HG03469 (cell line): ENCODE measurements at regions not wholly inside any gene's neighbourhood (a gene's known extent, or its start where the extent isn't known, plus 50 kb on each side); places are given as distances from the start of the nearest gene placed in this dataset.
"Not testable (repeated sequence)": the region's sequence is repeated elsewhere in the genome, so short reads cannot be mapped to it uniquely, and the experiment has no call there.

ENCODE experiments used
- ATAC-seq: cut with Tn5 transposase; IDR thresholded peaks from one replicate; pipeline ENCODE4 v1.9.1; 2021; ENCODE audit warnings: mild to moderate bottlenecking, moderate library complexity, moderate number of reproducible peaks; ENCODE audit not compliant: unreplicated experiment

GRCh38 chr5:92748072-92748676 lies 832.8 kb downstream of the NR2F1-AS1 start:
- no peak for ATAC-seq

DNA sequence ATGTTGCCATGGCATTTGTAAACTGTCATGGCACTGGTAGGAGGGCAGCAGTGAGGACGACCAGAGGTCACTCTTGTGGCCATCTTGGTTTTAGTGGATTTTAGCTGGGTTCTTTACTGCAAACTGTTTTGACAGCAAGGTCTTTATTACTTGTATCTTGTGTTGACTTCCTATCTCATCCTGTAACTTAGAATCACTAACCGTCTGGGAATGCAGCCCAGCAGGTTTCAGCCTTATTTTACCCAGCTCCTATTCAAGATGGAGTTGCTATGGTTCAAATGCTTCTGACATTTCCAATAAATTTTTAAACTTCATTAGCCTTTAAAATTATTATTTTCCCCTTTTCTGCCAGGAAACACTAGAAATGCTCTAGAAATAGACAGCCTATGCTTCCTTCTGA lies 839.1 kb downstream of the NR2F1-AS1 start:
- ATAC-seq, result no peak

DNA sequence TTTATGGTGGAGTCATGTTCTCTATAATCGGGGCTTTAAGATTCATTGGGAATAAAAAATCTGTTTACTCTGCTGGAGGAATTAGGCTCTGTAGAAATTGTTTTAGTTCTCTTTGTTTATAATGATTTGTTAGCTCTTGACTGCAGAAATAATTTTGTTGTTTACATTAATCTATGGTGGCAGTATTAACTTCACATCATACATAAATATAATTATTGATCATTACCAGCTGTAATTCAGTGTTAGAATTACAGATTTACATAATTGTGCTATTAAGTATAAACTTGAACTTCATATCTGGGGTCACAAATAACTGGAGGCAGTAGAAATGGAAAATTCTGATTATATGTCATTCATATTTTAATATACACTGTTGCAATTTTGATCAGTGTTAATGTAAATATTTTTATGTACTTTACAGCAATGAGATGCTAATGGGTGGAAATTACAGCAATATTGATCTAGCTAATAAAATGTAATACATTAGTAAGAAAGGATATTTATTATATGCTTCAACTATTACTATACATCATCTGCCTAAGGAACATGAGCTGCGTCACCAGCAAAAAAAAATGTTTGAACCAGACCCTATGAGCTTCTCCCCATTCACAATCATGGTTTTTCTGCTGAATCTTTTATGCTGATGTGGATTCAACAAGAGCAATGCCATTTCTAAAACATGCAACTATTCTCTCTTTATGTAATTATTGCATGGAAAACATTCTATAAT lies 846.6 kb downstream of the NR2F1-AS1 start:
- ATAC-seq, result no peak

DNA sequence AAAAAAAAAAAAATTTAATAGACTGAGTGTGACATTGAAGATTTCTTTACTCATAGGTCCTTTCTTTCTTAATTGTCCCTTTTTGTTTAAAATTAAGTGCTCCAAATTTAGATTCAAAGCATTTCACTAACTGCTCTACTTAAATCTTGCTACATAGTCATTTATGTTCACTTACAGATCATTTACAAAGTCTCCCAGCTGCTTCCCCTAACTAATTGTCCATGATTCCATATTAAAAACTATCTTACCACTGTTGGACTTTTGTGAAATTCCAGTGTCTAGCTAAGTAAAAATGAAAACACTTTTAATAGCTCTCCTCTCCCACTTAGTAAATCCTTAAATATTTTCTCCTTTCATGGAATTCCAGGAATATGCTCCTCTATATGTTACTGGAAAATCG lies 850.5 kb downstream of the NR2F1-AS1 start:
- ATAC-seq, result no peak

DNA sequence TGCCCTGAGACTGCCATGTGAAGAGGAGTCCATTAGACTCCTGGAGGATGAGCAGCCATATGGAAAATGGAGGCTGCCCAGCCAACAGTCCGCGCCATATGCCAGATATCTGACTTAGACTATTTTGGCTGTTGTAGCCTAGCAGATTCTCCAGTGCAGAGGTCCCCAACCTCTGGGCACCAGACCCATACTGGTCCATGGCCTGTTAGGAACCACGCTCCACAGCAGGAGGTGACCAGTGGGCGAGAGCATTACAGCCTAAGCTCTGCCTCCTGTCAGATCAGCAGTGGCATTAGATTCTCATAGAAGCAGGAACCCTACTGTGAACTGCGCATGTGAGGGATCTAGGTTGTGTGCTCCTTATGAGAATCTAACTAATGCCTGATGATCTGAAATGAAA lies 851.9 kb downstream of the NR2F1-AS1 start:
- ATAC-seq, result no peak

DNA sequence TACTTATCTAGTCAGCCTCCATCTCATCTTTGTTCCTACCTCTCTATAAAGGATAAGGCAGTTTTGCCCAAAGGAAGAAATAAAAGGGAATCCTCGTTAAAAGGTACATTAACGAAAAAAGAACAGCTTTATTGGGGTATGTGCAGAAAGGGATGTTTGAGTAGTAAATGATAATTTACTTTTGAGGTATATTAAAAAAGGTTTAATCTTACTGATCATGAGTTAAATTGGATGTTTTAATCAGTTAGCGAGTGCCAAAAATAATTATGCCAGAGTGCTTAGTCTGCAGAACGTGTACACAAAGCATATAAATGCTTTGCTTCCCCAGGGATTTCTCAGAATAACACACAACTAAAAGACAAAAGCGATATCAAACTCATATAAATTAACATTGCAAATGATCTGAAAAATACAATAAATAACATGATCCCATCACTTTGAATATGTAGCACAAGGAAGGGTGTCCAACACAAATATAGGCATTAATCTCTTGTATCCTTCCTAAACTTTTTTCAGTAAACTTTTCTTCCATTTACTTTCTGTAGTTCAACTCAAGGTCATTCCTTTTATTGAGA lies 865.0 kb downstream of the NR2F1-AS1 start:
- ATAC-seq, result no peak

DNA sequence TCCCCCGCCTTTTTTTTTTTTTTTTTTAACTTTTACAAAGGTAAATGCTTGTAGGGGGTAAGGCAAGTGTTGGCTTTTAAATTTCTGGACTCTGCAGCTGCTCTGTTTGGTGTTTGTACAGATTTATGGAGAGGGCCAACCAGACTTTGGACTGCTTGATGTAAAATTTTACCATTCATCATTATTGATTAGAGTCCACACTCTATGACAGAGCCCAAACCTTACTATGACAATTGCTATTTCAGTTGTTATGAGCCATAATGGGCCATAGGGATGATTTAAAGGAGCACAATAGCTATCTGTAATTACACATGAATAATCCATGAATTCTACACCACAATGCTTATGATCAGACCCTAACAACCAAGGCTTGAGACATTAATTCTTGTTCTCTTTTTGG lies 867.2 kb downstream of the NR2F1-AS1 start:
- no peak for ATAC-seq

DNA sequence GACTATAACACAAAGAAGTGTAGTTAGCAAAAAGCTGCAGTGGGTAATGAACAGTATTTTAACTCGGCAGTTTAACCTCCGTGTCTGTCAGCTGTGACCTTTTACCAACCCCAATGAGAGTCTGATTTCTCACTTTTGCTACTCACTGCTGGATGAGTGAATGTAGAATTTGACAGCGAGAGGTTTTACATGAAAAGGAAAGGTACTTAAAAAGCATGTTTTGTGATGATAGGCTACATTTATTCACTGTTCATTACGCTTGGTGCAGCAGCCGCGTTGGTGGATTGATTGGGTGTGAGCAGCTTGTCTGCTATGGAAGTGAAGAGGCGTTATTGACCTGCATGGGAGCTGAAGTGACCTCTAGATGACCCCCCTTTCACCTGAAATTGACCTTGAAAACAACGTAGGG lies 867.7 kb downstream of the NR2F1-AS1 start:
- no peak for ATAC-seq

- ATAC-seq, result no peak
Observed at GRCh38 chr5:92711956-92712355, 869.1 kb downstream of the NR2F1-AS1 start.

- ATAC-seq, result no peak
Observed at GRCh38 chr5:92704590-92704989, 876.4 kb downstream of the NR2F1-AS1 start.

GRCh38 chr5:92703976-92704375 lies 877.0 kb downstream of the NR2F1-AS1 start:
- no peak for ATAC-seq

DNA sequence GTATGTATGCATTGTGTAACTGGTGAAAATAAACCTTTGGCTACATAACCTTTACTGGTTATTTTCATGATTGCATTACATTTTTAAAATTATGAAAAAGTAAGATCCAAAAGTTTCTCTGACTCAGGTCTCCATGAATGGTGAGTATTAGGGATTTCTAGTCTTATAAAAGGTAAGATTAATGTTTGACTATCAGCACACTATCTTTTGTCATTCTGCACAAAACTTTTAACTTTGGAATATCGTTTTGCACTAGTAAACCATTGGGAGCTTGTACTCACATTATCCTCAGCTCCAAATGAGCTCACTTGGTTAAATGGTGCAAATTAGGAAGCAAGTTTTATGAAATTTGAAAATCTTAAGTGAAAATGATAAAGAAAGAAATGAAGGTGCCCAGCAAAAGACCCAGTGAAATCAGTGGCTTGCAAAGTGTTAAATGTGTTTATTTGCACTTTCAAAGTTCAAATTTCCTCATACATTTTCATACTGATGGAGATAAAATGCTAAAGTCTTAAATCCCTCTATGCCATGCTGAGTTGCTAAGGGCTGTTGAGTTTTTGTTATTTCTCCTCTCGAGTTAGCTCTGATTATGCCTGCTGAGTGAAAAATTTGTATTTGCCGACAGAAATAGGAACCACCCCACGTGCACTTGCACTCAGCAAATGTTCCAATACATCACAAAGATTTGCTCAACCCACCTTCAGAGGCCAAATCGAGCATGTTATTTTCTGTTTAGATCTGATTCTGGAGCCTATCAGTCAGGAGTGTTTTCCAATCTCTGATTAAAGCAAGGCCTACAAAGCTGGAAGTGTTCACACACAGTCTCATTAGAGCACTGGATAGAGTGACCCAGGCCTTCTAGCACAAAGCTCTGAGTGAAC lies 885.7 kb downstream of the NR2F1-AS1 start:
- ATAC-seq, result no peak

DNA sequence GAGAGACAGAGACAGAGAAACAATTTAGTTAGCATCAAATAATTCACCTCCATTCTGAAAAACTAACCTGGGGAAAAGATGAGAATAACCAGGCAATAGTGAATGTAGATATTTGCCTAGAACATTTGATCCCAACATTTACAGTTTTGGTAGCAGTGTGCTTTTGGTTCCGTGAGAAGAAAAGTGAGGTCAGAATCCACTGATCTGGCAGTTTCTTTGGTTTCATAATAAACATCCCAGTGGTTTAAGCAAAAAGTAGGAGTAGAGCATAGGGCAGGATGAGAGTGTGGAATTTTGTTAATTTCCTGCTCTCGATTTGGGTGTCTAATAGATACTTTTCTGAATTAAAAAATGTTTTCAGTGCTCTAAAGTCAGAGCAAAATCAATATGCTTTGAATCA lies 887.0 kb downstream of the NR2F1-AS1 start:
- ATAC-seq, result no peak

DNA sequence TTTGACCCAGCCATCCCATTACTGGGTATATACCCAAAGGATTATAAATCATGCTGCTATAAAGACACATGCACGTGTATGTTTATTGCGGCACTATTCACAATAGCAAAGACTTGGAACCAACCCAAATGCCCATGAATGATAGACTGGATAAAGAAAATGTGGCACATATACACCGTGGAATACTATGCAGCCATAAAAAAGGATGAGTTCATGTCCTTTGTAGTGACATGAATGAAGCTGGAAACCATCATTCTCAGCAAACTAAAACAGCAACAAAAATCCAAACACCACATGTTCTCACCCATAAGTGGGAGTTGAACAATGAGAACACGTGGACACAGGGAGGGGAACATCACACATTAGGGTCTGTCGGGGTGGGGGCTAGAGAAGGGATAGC lies 889.1 kb downstream of the NR2F1-AS1 start:
- not testable (repeated sequence) for ATAC-seq

GRCh38 chr5:92687821-92688722 lies 892.9 kb downstream of the NR2F1-AS1 start:
- ATAC-seq, result no peak

- no peak for ATAC-seq
Observed at GRCh38 chr5:92678640-92679039, 902.4 kb downstream of the NR2F1-AS1 start.

DNA sequence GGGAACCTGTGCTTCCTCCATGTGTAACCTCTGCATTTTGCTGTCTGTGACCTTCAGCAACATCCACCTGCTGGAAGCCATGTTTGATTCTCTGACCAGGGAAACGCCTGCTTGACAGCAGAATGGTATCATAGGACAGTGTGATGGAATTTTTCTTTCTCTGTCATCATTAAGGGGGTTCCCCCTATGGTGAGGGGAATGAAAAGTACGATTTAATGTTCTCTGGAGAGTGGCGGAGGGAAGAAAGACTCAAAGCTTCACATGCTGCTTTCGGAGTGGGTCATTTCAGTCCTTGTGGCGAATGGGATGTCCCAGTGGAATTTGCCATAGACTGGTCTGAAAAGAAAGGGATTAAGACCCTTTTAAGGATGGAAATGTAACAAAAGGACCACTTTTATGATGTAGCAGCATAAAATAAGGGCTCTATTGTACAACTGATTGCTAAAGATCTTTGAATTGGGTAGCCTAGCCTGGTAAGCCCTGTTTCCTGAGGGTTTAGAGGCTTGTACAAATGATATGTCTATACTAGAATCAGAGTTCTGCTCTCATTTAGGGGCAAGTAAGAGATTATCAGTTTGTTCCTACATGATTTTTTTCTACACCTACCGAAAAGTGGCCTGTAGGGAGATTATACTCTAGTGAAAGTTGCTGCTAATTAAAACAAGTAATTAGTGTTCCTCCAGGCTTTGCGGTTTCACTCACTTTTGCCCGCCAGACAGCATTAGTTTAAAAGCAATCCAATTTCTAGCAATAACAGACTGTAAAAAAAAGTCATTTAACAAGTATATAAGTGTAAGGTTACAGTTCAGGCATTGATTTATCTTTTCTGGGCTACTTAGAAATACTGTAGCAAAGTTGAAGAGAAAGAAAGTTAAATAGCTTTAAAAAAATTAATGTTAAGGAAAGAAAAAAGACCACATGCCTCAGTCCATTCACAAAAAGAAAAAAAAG lies 904.5 kb downstream of the NR2F1-AS1 start:
- ATAC-seq, result no peak

DNA sequence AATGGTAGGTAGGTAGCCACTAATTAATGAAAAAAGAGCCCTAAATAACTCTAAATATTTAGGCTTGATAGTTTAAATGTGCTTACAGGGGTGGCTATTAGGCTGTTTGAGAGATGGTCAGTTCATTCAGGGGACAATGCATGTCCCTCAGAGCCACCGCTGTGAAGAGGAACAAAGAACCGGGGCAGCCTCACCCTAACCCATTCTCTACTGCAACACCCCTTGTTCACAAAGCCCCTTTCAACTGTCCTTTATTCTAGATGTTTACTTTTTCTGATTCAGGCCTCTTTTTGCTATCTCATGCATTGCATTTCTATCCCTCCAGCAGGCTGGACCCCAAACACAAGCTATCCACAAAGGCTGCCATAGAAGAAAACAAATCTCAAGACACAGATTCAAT lies 906.7 kb downstream of the NR2F1-AS1 start:
- ATAC-seq, result no peak

DNA sequence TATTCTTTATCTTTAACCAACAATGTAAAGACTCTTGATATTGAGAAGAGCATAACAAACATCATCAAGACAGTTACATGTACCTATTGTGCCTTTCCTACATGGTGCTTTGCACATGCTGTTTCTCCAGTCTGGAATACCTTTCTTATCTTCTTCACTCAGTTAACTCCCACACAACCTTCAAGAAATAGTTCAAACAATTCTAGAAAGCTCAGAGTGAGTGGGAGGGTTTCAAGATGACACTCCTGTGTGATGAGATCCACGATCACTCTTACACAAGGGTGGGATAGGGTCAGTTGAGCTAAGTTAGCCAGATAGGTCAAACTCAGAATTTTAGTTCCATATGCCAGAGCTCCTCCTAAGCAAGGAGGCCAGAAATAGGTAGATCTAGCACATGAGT lies 915.5 kb downstream of the NR2F1-AS1 start:
- no peak for ATAC-seq
